ENCODE measurements at regions not wholly inside any gene's neighbourhood (a gene's known extent, or its start where the extent isn't known, plus 50 kb on each side); places are given as distances from the start of the nearest gene placed in this dataset.

DNA sequence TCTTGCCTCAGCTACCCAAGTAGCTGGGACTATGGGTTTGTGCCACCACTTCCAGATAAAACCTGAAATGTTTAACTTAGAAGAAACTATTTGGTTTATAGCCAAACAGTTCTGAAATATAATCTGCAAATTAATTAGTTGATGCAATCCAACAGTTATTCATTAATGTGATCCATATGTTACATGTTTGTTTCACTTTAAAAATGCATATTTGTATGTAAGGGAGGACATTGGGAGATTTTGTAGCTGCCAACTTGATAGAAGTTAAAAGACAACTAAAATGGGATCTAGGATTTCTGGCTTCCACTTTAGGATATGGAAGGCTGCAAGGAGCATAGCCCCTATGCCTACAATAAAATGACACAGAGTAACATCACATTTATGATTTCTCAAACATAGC lies 532.5 kb upstream of the SLC10A2 start:
- TF ChIP-seq, protein P1, sequence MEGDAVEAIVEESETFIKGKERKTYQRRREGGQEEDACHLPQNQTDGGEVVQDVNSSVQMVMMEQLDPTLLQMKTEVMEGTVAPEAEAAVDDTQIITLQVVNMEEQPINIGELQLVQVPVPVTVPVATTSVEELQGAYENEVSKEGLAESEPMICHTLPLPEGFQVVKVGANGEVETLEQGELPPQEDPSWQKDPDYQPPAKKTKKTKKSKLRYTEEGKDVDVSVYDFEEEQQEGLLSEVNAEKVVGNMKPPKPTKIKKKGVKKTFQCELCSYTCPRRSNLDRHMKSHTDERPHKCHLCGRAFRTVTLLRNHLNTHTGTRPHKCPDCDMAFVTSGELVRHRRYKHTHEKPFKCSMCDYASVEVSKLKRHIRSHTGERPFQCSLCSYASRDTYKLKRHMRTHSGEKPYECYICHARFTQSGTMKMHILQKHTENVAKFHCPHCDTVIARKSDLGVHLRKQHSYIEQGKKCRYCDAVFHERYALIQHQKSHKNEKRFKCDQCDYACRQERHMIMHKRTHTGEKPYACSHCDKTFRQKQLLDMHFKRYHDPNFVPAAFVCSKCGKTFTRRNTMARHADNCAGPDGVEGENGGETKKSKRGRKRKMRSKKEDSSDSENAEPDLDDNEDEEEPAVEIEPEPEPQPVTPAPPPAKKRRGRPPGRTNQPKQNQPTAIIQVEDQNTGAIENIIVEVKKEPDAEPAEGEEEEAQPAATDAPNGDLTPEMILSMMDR (IDR thresholded peaks at IDR 0.05), result no peak
- TF ChIP-seq POLR2A (IDR thresholded peaks at IDR 0.05), result no peak
